Gastroesophageal sphincter (tissue), 3 donors: ENCODE measurements at regions not wholly inside any gene's neighbourhood (a gene's known extent, or its start where the extent isn't known, plus 50 kb on each side); places are given as distances from the start of the nearest gene placed in this dataset.

Source experiments
- CTCF ChIP-seq, 4 experiments: fragments of 200-600 bp in 2 of 4; fragments of 450-650 bp in 2 of 4; sonication (generic) in 1 of 4; IDR thresholded peaks; one replicate each; pipeline ENCODE4 v1.5.1; 2017 to 2019; ENCODE audit warnings: antibody characterized with exemption in 4 of 4, mild to moderate bottlenecking in 2 of 4, moderate library complexity in 2 of 4
- POLR2A ChIP-seq, 2 donors: fragments of 450-650 bp; IDR thresholded peaks; one replicate each; pipeline ENCODE4 v1.6.1; 2017; ENCODE audit warnings: antibody characterized with exemption in 2 of 2, mild to moderate bottlenecking in 2 of 2, moderate library complexity in 1 of 2

GRCh38 chr18:38539856-38540255 is 974.3 kb upstream of the CELF4 start:
- TF ChIP-seq CTCF (IDR thresholded peaks at IDR 0.05) (no peak), POLR2A (IDR thresholded peaks at IDR 0.05) (no peak)
